ENCODE measurements at regions not wholly inside any gene's neighbourhood (a gene's known extent, or its start where the extent isn't known, plus 50 kb on each side); places are given as distances from the start of the nearest gene placed in this dataset.

- Mint-ChIP-seq H3K36me3 (ENCODE audit: insufficient read depth, unreplicated experiment) (no peaks in the 10 kb centered on the region), H3K4me3 (ENCODE audit: unreplicated experiment) (no peak overlapping the region), H3K27ac (ENCODE audit: low read depth, unreplicated experiment) (no peak overlapping the region), H3K9me3 (ENCODE audit: unreplicated experiment) (no peaks in the 10 kb centered on the region), H3K4me1 (ENCODE audit: insufficient read depth, unreplicated experiment) (peaks cover 6% of the 10 kb centered on the region), H3K27me3 (ENCODE audit: insufficient read depth, unreplicated experiment) (no peaks in the 10 kb centered on the region)
- no peak for DNase-seq (ENCODE audit: unreplicated experiment)
- no peak for TF ChIP-seq CTCF (IDR thresholded peaks at IDR 0.05; ENCODE audit: unreplicated experiment)
- CTCF ChIA-PET, result interaction anchor here (0.6 to 1.1 kb wide), 3 partner anchors 10 to 222 kb away, joined by 3 to 6 read pairs (median 3); no protein-coding TSS in a partner anchor
- intact Hi-C loops (cut with micrococcal nuclease), result no loop called here
- BruUV-seq (replicated peaks), result no TSS peak
- POLR2A ChIA-PET, result interaction anchor here (0.6 kb wide), 1 partner anchor 52 kb away, joined by 3 read pairs; no protein-coding TSS in a partner anchor
Observed at GRCh38 chr6:63451238-63451637, 121.0 kb upstream of the LOC128125822 start.

- Mint-ChIP-seq H3K27ac (ENCODE audit: low read depth, unreplicated experiment) (no peak overlapping the region), H3K9me3 (ENCODE audit: unreplicated experiment) (no peaks in the 10 kb centered on the region), H3K4me1 (ENCODE audit: insufficient read depth, unreplicated experiment) (peaks cover 6% of the 10 kb centered on the region), H3K4me3 (ENCODE audit: unreplicated experiment) (no peak overlapping the region), H3K27me3 (ENCODE audit: insufficient read depth, unreplicated experiment) (no peaks in the 10 kb centered on the region), H3K36me3 (ENCODE audit: insufficient read depth, unreplicated experiment) (no peaks in the 10 kb centered on the region)
- intact Hi-C loops (cut with micrococcal nuclease), result loop anchor here (1.0 kb wide), 1 partner anchor 121 kb away; no protein-coding TSS in a partner anchor
- ChIA-PET CTCF (interaction anchor here (0.6 kb wide), 2 partner anchors 104 to 1110 kb away, joined by 3 read pairs; no protein-coding TSS in a partner anchor), POLR2A (interaction anchor here (0.9 kb wide), 3 partner anchors 74 to 132 kb away, joined by 3 to 6 read pairs (median 5); no protein-coding TSS in a partner anchor)
- BruUV-seq (replicated peaks), result no TSS peak
- peak; percentile 69 for DNase-seq (ENCODE audit: unreplicated experiment)
- no peak for TF ChIP-seq CTCF (IDR thresholded peaks at IDR 0.05; ENCODE audit: unreplicated experiment)
Observed at GRCh38 chr6:63452125-63452524, 120.2 kb upstream of the LOC128125822 start.

- POLR2A ChIA-PET, result no interaction called here
- Mint-ChIP-seq H3K27me3 (ENCODE audit: insufficient read depth, unreplicated experiment) (no peaks in the 10 kb centered on the region), H3K9me3 (ENCODE audit: unreplicated experiment) (no peaks in the 10 kb centered on the region), H3K4me1 (ENCODE audit: insufficient read depth, unreplicated experiment) (peaks cover 12% of the 10 kb centered on the region), H3K4me3 (ENCODE audit: unreplicated experiment) (no peak overlapping the region), H3K36me3 (ENCODE audit: insufficient read depth, unreplicated experiment) (no peaks in the 10 kb centered on the region), H3K27ac (ENCODE audit: low read depth, unreplicated experiment) (no peak overlapping the region)
- BruUV-seq (replicated peaks), result no TSS peak
- intact Hi-C loops (cut with micrococcal nuclease), result no loop called here
- DNase-seq (ENCODE audit: unreplicated experiment), result no peak
- TF ChIP-seq CTCF (IDR thresholded peaks at IDR 0.05; ENCODE audit: unreplicated experiment), result no peak
- CTCF ChIA-PET, result no interaction called here
Observed at GRCh38 chr6:63456734-63457133, 115.5 kb upstream of the LOC128125822 start.

GRCh38 chr6:63458480-63459115 lies 113.7 kb upstream of the LOC128125822 start:
- H3K4me1 Mint-ChIP-seq (ENCODE audit: insufficient read depth, unreplicated experiment), result peaks cover 6% of the 10 kb centered on the region
- no peaks in the 10 kb centered on the region for H3K36me3 Mint-ChIP-seq (ENCODE audit: insufficient read depth, unreplicated experiment)
- TF ChIP-seq CTCF (IDR thresholded peaks at IDR 0.05; ENCODE audit: unreplicated experiment), result no peak
- no peak overlapping the region for H3K4me3 Mint-ChIP-seq (ENCODE audit: unreplicated experiment)
- no peak for DNase-seq (ENCODE audit: unreplicated experiment)
- no peaks in the 10 kb centered on the region for H3K9me3 Mint-ChIP-seq (ENCODE audit: unreplicated experiment)
- no TSS peak for BruUV-seq (replicated peaks)
- ChIA-PET POLR2A (no interaction called here), CTCF (no interaction called here)
- no peak overlapping the region for H3K27ac Mint-ChIP-seq (ENCODE audit: low read depth, unreplicated experiment)
- H3K27me3 Mint-ChIP-seq (ENCODE audit: insufficient read depth, unreplicated experiment), result no peaks in the 10 kb centered on the region
- intact Hi-C loops (cut with micrococcal nuclease), result no loop called here
